ENCODE measurements at regions not wholly inside any gene's neighbourhood (a gene's known extent, or its start where the extent isn't known, plus 50 kb on each side); places are given as distances from the start of the nearest gene placed in this dataset.

DNA sequence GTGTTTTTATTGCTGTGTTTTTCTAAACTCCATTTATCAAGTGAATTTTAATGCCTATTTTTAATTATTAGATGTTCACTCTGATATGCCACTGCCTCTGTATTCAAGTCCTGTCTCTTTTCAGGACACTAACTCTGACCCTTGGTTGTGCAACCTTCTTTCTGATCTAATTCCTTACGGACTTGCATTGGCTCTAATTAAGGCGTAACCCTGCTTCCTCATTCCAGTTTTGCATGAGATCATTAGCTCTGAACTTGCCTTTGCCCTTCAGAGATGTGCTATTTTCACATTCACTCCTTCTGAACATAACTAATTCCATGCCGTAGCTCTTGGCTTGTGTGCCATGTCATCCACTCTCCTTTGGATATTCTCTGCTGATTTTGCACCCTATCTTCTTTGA, 162.5 kb upstream of the TMEFF2 start:
- no peak for DNase-seq

DNA sequence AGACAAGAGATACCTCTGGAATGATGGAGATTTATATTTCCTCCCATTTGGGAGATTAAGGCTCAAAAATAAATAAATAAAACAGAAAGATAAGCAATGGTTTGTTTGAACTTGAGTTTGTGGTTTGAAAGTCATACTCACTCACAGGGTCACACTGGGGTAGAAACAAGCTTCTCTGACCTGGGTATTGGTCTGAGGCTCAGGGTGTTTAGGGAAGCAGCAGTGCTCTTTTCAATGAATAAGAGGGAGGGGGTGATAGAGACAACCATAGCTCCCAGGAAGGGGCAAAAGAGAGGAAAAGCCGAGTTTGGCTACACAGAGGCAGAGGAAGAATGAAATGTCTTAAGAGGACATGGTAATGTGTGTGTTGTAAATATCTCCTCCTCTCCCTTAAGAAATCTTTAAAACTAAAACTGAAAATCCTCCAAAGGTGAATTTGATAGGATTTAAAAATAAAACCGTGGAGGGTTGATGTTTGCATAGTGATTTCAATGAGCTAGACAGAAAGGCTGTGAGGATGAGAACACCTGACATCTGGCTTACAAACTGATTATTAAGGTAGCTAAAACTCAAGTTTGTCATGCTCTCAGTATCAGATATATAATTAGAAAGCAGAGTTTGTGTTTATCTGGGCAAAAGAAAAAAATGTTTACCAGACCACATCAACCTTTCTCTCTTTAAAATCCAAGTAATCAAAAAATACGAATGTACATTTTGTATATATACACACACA, 159.9 kb upstream of the TMEFF2 start:
- no peak for DNase-seq

DNA sequence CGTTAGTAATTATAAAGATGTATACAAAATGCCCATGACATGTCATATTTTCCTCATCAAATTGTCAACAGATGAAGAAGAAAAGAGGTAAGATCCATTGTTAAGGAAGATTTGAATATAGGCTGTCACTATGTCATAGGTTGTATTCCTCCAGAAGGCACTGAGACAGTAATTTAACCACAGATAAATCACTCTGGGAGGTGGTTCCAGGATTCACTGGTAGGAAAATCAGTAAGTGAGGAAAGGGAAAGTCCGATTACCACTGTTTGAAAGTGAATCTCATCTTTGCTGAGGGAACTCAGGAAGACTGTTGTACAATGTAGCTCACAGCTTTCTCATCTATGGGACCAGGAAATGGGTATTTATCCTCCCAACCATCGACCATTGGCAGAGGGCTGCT, 152.8 kb upstream of the TMEFF2 start:
- DNase-seq: no peak

DNA sequence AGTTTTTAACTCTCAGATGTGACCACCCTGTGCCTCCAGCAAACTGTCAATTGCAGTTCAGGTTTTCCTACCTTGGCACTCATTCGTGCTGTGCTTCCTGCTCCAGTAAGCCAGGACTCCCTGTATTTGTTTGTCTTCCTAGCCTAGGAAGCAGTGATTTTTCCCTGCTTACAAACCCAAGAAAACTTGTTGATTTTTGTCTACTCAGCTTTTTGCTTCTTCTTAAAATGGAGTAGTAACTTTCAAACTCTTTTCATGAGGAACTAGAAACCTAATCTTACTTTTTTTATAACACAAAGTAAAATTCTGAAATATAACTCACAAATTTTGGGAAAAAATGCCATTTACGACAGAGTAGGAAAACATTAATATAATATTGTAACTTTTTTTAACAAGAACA, 150.6 kb upstream of the TMEFF2 start:
- no peak for DNase-seq

DNA sequence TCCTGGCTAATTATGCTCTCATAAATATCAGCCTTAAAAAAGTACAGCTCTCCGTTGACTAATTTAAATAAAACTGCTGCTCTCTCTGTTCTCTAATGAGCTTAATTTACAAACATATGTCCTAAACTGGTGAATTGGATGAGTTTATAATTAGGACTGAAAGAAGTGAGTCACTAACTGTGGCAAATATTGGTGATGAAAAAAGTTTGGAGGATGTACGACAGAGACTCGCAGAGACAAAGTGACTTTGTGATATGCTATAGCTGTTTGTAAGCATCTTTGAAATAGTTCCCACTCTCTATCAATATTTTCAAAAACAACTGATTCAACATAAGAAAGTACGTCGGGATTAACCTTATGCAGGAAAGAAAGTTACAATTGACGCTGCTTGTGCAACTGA, 138.9 kb upstream of the TMEFF2 start:
- DNase-seq: no peak

DNA sequence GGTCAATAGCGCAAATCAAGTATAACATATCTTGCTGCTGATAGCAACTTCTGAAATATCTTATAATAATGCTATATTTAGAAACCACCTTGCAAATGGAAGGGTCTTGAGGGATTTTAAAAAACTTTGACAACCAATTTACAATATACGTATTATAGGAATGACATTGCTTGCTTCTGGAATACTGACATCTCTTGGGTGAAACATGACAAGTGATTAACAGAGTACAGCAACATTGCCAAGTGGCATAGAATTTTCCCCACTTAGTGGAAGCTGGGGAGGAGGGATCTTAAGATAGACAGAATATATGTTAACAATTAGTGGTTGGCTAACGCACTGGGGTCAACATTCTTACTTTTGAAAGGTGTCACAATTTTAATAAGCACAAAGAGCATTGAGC, 133.6 kb upstream of the TMEFF2 start:
- no peak for DNase-seq

DNA sequence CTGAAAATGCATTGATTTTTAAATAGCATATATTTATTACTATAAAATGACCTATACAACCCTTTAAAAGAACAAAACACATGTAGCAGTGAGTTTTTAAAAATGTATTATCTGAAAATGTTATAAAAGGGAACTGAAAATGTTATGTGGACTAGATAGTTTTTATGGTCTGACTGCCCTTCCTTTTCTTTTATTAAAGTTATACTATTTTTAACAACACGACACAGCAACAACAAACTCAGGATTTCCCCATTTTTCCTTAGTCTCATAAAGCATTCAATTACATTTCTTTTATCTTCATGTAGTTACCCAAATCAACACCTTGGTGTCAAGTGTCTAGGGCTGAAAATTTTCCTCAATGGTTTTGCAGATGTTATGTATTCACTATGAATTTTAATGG, 132.8 kb upstream of the TMEFF2 start:
- no peak for DNase-seq

DNA sequence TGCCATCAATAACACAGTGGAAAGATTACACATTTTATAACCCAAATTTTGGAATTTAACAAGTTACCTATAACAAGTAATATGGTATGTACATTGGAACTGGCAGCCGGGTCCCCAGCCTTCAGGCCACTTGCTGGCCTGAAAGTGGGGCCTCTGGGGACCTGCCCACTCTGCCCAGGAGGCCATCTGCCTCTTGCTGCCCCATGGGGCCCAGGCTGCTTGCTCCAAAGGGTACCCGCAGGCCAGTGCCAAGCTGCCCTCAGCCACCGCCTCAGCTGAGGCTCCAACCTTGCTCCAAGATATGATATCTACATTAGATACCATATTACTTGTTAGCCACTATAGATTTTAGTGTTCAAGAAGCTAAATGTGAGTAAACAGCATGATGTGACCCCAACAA, 120.8 kb upstream of the TMEFF2 start:
- DNase-seq: no peak

DNA sequence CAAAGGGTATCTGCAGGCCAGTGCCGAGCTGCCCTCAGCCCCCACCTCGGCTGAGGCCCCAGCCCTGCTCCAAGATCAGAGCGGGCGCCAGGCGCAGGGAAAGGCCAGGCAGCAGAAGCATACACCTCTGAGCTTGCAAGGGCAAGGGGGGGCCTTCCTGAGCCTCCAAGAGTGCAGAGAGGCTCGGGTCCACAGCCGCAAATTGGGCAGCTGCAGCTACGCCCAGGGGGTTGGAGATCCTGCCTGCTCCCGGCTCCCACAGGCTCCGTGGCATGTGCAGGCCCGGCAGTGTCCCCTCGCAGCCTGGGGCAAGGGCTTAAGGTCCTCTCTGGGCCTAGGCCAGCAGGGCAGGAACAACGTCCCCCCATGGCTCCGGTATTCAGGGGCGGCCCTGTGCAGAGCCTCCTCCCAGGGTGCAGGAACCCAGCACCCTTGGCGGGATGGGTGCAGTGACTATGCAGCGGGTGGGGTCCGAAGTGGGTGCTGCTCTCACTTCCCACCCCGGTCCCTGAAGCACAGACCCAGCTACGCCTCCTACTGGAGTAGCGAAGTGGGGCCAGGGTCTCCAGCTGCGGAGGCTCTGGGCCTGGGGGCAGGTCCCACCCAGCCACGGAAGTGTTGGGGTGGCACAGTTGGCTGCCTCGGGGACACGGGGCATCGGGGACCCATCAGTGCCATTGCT, 120.2 kb upstream of the TMEFF2 start:
- no peak for DNase-seq

DNA sequence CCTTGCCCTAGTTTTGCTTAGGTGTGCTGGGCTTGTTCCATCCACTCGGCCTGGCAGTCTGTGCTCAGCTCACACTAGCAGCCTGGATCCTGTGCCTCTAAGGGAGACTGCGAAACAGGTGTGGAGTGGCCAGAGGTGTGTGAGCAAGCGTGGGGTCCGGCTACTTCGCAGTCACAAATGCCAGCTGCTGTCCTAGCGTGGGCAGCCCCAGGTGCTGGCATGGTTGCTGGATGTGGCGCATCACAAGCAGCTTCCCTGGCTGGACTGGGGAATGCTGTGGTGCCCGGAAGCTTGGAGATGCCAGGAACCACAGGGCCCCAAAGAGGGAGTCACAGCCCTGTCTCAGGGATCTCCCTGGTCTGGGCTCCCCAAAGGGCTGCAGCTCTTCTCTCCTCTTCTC, 119.0 kb upstream of the TMEFF2 start:
- DNase-seq: no peak

DNA sequence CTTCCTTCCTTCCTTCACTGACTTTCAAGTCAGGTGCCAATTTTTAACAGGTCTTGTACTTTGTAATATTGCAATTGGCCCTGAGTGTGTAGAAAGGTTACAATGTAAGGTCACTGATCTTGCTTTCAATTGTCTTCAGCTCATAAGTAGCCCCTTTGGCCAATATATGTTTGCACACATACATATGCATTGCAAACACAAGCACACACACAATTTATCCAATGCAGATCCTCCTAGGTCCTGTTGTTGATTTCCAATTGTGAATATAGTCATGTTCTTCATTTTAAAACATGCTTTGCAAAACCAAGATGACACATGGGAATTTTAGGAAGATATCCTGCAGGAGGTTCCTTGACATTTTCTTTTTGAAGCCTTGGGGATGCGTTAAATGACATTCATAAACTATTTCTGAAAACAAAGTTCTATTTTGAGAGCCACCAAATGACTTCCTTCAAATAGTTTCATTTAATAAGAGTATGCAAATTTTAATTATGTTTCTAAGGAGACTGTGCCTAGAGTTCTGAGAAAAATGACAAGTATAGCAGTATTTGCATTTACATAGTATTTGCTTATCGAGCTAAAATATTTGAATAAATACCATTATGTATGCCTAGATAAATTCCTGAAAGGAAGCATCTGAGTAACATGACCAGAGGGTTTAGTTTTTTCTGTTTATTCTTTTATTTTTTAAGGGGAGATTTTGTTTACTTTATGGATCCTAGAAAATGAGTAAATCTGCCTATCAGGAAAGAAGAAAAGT, 117.1 kb upstream of the TMEFF2 start:
- peak; percentile 94 for DNase-seq

DNA sequence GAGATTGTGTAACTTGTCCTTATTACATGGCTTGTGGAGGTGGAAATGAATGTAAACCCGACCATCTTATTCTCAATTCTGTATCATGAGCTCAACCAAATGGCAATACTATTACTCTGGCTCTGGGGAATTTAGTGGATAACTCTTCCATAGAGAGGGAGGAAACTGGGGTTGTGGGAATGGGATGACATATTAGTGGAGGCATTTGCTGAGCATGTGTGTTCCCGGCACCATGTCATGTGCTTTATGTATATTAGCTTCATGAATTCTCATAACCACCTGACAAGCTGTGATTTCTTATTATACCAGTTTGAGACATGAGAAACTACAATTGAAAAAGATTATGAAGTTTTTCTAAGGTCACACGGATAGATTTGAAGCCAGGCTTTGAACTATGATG, 112.8 kb upstream of the TMEFF2 start:
- no peak for DNase-seq

DNA sequence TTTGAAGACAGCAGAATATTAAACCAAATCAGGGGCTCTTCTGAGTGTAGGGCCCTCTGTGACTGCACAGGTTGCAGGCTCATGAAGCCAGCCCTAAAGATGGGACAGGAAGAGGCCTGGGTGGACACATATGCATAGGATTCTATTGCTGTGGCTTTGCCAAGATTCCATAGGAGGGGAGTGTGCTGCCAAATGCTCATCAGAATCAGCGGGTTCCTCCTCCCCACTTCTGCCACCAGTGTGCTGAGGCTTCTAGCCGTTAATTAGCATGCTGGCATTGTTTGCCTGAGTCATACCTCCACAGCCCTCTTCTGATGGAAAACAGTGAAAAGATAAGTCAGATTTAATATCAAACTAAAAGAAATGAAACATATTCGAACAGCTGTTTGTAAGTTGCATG, 103.9 kb upstream of the TMEFF2 start:
- DNase-seq: no peak

DNA sequence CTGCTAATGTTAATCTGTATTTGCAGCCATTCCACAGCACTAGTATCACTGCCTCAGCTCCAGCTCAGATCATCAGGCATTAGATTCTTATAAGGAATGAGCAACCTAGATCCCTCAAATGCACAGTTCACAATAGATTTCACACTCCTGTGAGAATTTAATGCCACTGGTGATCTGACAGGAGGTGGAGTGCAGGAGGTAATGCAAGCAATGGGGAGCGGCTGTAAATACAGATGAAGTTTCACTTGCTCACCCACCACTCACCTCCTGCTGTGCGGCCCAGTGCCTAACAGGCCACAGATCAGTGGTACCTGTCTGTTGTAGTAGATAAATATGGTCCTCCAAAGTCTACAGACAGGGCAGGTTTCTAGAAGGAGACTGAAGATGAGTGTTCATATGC, 97.7 kb upstream of the TMEFF2 start:
- no peak for DNase-seq

DNA sequence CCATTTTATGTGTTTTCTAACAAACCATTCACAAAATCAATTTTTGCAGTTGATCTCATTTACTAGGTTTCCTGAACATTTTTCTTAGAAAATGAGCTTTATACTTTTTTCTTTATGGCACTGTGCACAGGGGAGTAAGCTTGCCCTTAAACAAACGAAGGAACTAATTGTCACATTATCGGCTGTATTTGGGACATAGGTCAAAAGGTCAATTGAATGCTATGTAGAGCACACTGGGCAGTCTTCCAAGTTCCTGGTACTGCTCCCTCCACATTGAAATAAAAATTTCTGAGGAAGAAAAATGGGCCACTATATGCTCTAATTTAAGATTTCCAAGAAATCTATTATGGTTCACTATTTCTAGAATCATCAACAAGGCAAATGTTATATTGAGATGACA, 93.6 kb upstream of the TMEFF2 start:
- DNase-seq: no peak

DNA sequence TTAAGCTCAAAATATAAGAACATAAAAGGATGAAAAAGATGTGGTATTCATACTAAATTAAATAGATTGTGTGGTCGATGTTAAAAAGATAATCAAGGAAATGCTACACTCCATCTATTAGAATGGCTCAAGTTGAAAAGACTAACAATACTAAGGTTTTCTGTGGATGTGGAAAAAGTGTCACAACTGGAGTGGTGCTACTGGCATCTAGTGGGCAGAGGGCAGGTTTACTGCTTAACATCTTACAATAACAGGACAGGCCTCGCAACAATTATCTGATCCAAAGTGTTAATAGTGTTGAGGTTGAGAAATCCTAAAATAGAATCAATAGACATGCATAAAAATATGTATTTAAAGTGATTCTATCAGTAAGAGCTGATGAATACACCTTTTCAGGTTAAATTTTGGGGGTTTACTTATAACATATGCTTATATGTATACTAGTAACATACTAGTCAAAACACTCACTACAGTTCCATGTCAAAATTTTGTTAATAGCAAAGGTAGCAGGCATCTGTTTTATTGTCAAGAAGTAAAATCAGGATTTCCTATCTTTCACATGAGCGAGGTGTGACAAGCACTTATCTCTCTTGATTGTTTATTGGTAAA, 91.5 kb upstream of the TMEFF2 start:
- DNase-seq: no peak

DNA sequence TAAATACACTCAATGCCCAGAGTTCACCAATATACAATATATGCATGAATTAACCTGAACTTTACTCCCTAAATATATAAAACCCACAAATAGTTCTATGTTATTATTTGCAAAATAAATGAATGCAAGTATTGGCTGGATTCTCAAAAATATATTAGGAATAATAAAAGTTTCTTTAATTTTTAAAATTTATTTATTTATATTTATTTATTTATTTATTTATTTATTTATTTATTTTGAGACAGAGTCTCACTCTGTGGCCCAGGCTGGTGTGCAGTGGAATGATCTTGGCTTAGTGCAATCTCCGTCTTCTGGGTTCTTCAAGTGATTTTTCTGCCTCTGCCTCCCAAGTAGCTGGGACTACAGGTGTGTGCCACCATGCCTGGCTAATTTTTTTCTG, 88.7 kb upstream of the TMEFF2 start:
- no peak for DNase-seq

DNA sequence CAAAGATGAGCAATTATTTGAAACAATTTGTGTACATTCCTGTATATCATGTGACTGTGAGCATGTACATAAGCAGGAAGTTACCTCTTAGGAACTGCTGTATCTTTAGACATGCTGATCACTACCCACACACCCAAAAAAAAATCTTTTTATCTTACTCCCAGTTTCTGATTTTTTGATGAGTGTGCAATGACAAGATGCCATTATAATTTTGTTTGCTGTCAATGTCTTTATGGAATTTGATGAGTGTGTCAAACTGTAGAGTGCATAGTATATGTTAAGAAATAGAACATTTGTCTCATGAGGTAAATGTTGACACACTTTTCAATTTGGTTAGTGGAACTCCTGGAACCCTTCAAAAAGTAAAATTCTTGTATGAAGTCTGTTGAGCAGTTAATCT, 84.0 kb upstream of the TMEFF2 start:
- no peak for DNase-seq

DNA sequence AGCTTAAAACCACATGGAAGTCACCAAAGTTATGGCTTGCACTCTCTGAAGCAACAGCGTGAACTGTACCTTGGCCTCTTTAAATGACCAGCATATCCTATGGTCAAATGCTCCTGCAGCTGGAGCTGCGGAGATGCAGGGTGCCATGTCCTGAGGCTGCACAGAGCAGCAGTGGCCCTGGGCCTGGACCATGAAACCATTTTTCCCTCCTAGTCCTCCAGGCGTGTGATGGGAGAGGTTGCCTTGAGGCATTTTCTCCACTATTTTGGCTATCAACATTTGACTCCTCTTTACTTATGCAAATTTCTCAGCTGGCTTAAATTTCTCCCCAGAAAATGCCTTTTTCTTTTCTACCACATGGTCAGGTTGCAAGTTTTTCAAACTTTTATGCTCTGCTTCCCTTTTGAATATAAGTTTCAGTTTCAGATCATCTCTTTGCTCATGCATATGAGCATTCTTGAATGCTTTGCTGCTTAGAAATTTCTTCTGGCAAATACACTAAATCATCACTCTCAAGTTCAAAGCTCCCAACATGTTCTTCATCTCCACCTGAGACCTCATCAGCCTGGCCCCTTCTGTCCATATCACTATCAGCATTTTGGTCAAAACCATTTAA, 82.9 kb upstream of the TMEFF2 start:
- no peak for DNase-seq

DNA sequence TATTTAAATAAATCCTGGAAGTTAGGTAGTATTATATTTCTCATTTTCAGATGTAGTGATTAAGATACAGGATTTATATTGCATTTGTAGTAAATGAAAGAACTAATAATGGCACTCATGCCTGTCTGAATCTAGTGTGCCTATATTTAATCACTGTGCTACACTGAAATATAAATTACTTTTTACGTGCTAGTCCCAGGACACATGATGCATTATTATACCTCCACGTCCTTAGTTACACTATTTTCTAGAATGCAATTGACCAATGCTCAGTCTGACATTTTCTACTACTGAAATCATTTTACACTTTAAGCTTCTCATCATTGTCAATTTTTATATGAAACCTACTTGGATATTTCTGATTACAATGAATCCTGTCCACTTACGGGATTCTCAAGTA, 80.9 kb upstream of the TMEFF2 start:
- DNase-seq: no peak

DNA sequence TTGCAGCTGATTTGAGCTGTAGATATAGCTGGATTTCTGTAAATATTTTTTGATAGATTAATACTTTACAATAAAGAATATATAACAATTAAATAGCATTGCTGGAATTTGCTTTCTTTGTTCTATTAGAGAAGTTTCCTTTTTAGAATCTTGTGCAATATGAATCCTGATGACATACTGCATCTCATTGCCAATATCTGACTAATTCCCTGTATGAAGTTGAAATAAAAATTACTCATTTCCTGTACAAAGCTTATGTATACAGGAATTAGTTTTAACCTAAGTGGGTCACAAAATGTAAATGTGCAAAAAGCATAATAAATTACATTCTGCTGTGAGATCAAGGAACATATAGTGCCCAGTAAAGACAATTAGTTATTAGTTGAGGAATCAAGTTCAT, 72.8 kb upstream of the TMEFF2 start:
- no peak for DNase-seq

DNA sequence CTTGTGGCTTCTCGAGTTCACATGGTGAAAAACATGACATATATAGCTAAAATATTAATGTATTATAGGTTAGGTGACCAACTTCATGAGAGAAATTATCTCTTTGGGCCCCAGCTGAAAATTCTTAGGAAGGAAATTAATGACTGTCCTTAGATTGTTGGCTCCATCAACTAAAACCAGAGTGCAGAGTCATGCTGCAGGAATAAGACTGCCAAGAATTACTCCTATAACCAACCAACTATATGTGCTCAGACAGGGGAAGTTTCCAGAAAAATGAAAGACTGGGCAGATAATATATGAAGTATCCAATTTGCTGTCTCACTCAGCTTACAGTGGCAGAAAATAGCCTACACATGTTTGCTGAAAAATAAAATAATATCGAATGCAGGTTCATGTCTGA, 71.0 kb upstream of the TMEFF2 start:
- DNase-seq: no peak

DNA sequence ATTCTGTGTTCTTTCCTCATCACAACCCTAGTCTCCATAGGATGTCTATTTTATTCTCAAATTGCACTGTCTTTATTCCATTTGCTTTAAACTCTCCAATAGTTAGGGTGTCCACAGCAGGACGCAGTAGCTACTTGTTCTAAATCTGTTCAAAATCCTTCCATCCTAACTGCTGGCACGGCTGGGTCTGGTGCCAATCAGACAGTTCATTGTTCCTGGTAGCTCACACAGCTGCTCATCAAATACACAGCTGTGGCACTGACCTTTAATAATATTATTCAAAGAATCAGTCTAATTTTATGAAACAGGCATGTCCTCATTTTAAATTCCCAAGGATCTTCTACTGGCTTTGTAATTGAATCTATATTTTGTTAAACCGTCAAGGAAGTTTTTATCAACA, 59.7 kb upstream of the TMEFF2 start:
- DNase-seq: no peak
